ENCODE measurements at regions not wholly inside any gene's neighbourhood (a gene's known extent, or its start where the extent isn't known, plus 50 kb on each side); places are given as distances from the start of the nearest gene placed in this dataset.

- Histone ChIP-seq H3K27me3 (no peaks in the 10 kb centered on the region), H3K36me3 (no peaks in the 10 kb centered on the region), H3K4me3 (no peak overlapping the region), H3K27ac (no peak overlapping the region), H3K9me3 (no peaks in the 10 kb centered on the region), H3K4me1 (no peaks in the 10 kb centered on the region)
- ATAC-seq (no peak), DNase-seq (no peak)
- no peak for TF ChIP-seq CTCF (IDR thresholded peaks at IDR 0.05)
- intact Hi-C loops (cut with DNase I): no loop called here
Measured at GRCh38 chr4:174040287-174040686, 243.2 kb downstream of the FBXO8 start.

- no peaks in the 10 kb centered on the region for H3K9me3 ChIP-seq
- H3K36me3 ChIP-seq: no peaks in the 10 kb centered on the region
- TF ChIP-seq CTCF (IDR thresholded peaks at IDR 0.05): no peak
- no peak for DNase-seq
- H3K4me1 ChIP-seq: no peaks in the 10 kb centered on the region
- H3K4me3 ChIP-seq: no peak overlapping the region
- no peak for ATAC-seq
- intact Hi-C loops (cut with DNase I): no loop called here
- H3K27ac ChIP-seq: no peak overlapping the region
- no peaks in the 10 kb centered on the region for H3K27me3 ChIP-seq
Measured at GRCh38 chr4:174038481-174038880, 245.0 kb downstream of the FBXO8 start.

- ATAC-seq (no peak), DNase-seq (no peak)
- Histone ChIP-seq H3K27me3 (no peaks in the 10 kb centered on the region), H3K4me3 (no peak overlapping the region), H3K9me3 (no peaks in the 10 kb centered on the region), H3K4me1 (no peaks in the 10 kb centered on the region), H3K27ac (no peak overlapping the region), H3K36me3 (no peaks in the 10 kb centered on the region)
- intact Hi-C loops (cut with DNase I): no loop called here
- no peak for TF ChIP-seq CTCF (IDR thresholded peaks at IDR 0.05)
Measured at GRCh38 chr4:174037631-174038030, 245.8 kb downstream of the FBXO8 start.

- intact Hi-C loops (cut with DNase I): no loop called here
- DNase-seq (no peak), ATAC-seq (no peak)
- Histone ChIP-seq H3K36me3 (no peaks in the 10 kb centered on the region), H3K4me3 (no peak overlapping the region), H3K9me3 (no peaks in the 10 kb centered on the region), H3K27me3 (no peaks in the 10 kb centered on the region), H3K27ac (no peak overlapping the region), H3K4me1 (no peaks in the 10 kb centered on the region)
- TF ChIP-seq CTCF (IDR thresholded peaks at IDR 0.05): no peak
Measured at GRCh38 chr4:174037049-174037448, 246.4 kb downstream of the FBXO8 start.

GRCh38 chr4:174036576-174036975, 246.9 kb downstream of the FBXO8 start:
- no peak for DNase-seq
- intact Hi-C loops (cut with DNase I): no loop called here
- Histone ChIP-seq H3K9me3 (no peaks in the 10 kb centered on the region), H3K27ac (no peak overlapping the region), H3K27me3 (no peaks in the 10 kb centered on the region), H3K36me3 (no peaks in the 10 kb centered on the region), H3K4me3 (no peak overlapping the region), H3K4me1 (no peaks in the 10 kb centered on the region)
- TF ChIP-seq CTCF (IDR thresholded peaks at IDR 0.05): no peak
- no peak for ATAC-seq

- Histone ChIP-seq H3K4me3 (no peak overlapping the region), H3K27ac (no peak overlapping the region), H3K27me3 (no peaks in the 10 kb centered on the region), H3K9me3 (no peaks in the 10 kb centered on the region), H3K4me1 (no peaks in the 10 kb centered on the region), H3K36me3 (no peaks in the 10 kb centered on the region)
- no peak for DNase-seq
- no peak for TF ChIP-seq CTCF (IDR thresholded peaks at IDR 0.05)
- intact Hi-C loops (cut with DNase I): no loop called here
- ATAC-seq: no peak
Measured at GRCh38 chr4:174036111-174036510, 247.4 kb downstream of the FBXO8 start.
